ENCODE measurements at regions not wholly inside any gene's neighbourhood (a gene's known extent, or its start where the extent isn't known, plus 50 kb on each side); places are given as distances from the start of the nearest gene placed in this dataset.

GRCh38 chr5:33180900-33181299, 259.9 kb upstream of the TARS1 start:
- Histone ChIP-seq H3K27me3 (ENCODE audit: insufficient read depth, low read depth) (no peaks in the 10 kb centered on the region), H4K20me1 (ENCODE audit: insufficient read depth) (no peaks in the 10 kb centered on the region), H3K4me2 (no peak overlapping the region), H3K4me3 (IDR thresholded peaks at IDR 0.05; ENCODE audit: insufficient read depth, low read depth, low read length) (no peak overlapping the region), H3K4me1 (ENCODE audit: low read depth, poor library complexity, severe bottlenecking) (no peaks in the 10 kb centered on the region), H3K79me2 (ENCODE audit: insufficient read depth, low read depth) (no peaks in the 10 kb centered on the region), H3K36me3 (ENCODE audit: insufficient read depth) (no peaks in the 10 kb centered on the region), H3K27ac (no peak overlapping the region), H2AFZ (ENCODE audit: low read depth) (no peak overlapping the region), H3K9ac (no peak overlapping the region)
- TF ChIP-seq CTCF (conservative IDR thresholded peaks at IDR 0.05; ENCODE audit: low read depth, low read length), result no peak

GRCh38 chr5:33182986-33183385, 257.8 kb upstream of the TARS1 start:
- no peak overlapping the region for H3K9ac ChIP-seq
- H3K4me2 ChIP-seq, result no peak overlapping the region
- H4K20me1 ChIP-seq (ENCODE audit: insufficient read depth), result no peaks in the 10 kb centered on the region
- no peaks in the 10 kb centered on the region for H3K27me3 ChIP-seq (ENCODE audit: insufficient read depth, low read depth)
- no peak overlapping the region for H2AFZ ChIP-seq (ENCODE audit: low read depth)
- H3K27ac ChIP-seq, result no peak overlapping the region
- H3K36me3 ChIP-seq (ENCODE audit: insufficient read depth), result no peaks in the 10 kb centered on the region
- TF ChIP-seq CTCF (conservative IDR thresholded peaks at IDR 0.05; ENCODE audit: low read depth, low read length), result no peak
- H3K79me2 ChIP-seq (ENCODE audit: insufficient read depth, low read depth), result no peaks in the 10 kb centered on the region
- no peaks in the 10 kb centered on the region for H3K4me1 ChIP-seq (ENCODE audit: low read depth, poor library complexity, severe bottlenecking)
- no peak overlapping the region for H3K4me3 ChIP-seq (IDR thresholded peaks at IDR 0.05; ENCODE audit: insufficient read depth, low read depth, low read length)

GRCh38 chr5:33184367-33184766, 256.4 kb upstream of the TARS1 start:
- TF ChIP-seq CTCF (conservative IDR thresholded peaks at IDR 0.05; ENCODE audit: low read depth, low read length), result no peak
- H3K4me3 ChIP-seq (IDR thresholded peaks at IDR 0.05; ENCODE audit: insufficient read depth, low read depth, low read length), result no peak overlapping the region
- H3K4me2 ChIP-seq, result no peak overlapping the region
- H3K27me3 ChIP-seq (ENCODE audit: insufficient read depth, low read depth), result no peaks in the 10 kb centered on the region
- H3K27ac ChIP-seq, result no peak overlapping the region
- H2AFZ ChIP-seq (ENCODE audit: low read depth), result no peak overlapping the region
- no peaks in the 10 kb centered on the region for H3K36me3 ChIP-seq (ENCODE audit: insufficient read depth)
- no peaks in the 10 kb centered on the region for H3K4me1 ChIP-seq (ENCODE audit: low read depth, poor library complexity, severe bottlenecking)
- no peak overlapping the region for H3K9ac ChIP-seq
- no peaks in the 10 kb centered on the region for H3K79me2 ChIP-seq (ENCODE audit: insufficient read depth, low read depth)
- no peaks in the 10 kb centered on the region for H4K20me1 ChIP-seq (ENCODE audit: insufficient read depth)

GRCh38 chr5:33188089-33188488, 252.7 kb upstream of the TARS1 start:
- H3K4me2 ChIP-seq, result no peak overlapping the region
- no peaks in the 10 kb centered on the region for H3K4me1 ChIP-seq (ENCODE audit: low read depth, poor library complexity, severe bottlenecking)
- H3K9ac ChIP-seq, result no peak overlapping the region
- H3K27me3 ChIP-seq (ENCODE audit: insufficient read depth, low read depth), result no peaks in the 10 kb centered on the region
- H3K79me2 ChIP-seq (ENCODE audit: insufficient read depth, low read depth), result no peaks in the 10 kb centered on the region
- H3K36me3 ChIP-seq (ENCODE audit: insufficient read depth), result no peaks in the 10 kb centered on the region
- no peak overlapping the region for H2AFZ ChIP-seq (ENCODE audit: low read depth)
- H4K20me1 ChIP-seq (ENCODE audit: insufficient read depth), result no peaks in the 10 kb centered on the region
- H3K27ac ChIP-seq, result no peak overlapping the region
- no peak overlapping the region for H3K4me3 ChIP-seq (IDR thresholded peaks at IDR 0.05; ENCODE audit: insufficient read depth, low read depth, low read length)
- TF ChIP-seq CTCF (conservative IDR thresholded peaks at IDR 0.05; ENCODE audit: low read depth, low read length), result no peak

- no peaks in the 10 kb centered on the region for H3K79me2 ChIP-seq (ENCODE audit: insufficient read depth, low read depth)
- no peaks in the 10 kb centered on the region for H4K20me1 ChIP-seq (ENCODE audit: insufficient read depth)
- H3K4me1 ChIP-seq (ENCODE audit: low read depth, poor library complexity, severe bottlenecking), result no peaks in the 10 kb centered on the region
- no peak overlapping the region for H3K4me3 ChIP-seq (IDR thresholded peaks at IDR 0.05; ENCODE audit: insufficient read depth, low read depth, low read length)
- no peak overlapping the region for H2AFZ ChIP-seq (ENCODE audit: low read depth)
- H3K9ac ChIP-seq, result no peak overlapping the region
- H3K27me3 ChIP-seq (ENCODE audit: insufficient read depth, low read depth), result no peaks in the 10 kb centered on the region
- TF ChIP-seq CTCF (conservative IDR thresholded peaks at IDR 0.05; ENCODE audit: low read depth, low read length), result no peak
- no peak overlapping the region for H3K27ac ChIP-seq
- H3K4me2 ChIP-seq, result no peak overlapping the region
- H3K36me3 ChIP-seq (ENCODE audit: insufficient read depth), result no peaks in the 10 kb centered on the region
Observed at GRCh38 chr5:33194914-33195313, 245.9 kb upstream of the TARS1 start.

All from KMS-11 (cell line).